ENCODE measurements at regions not wholly inside any gene's neighbourhood (a gene's known extent, or its start where the extent isn't known, plus 50 kb on each side); places are given as distances from the start of the nearest gene placed in this dataset.
"Not testable (repeated sequence)": the region's sequence is repeated elsewhere in the genome, so short reads cannot be mapped to it uniquely, and the experiment has no call there.

DNA sequence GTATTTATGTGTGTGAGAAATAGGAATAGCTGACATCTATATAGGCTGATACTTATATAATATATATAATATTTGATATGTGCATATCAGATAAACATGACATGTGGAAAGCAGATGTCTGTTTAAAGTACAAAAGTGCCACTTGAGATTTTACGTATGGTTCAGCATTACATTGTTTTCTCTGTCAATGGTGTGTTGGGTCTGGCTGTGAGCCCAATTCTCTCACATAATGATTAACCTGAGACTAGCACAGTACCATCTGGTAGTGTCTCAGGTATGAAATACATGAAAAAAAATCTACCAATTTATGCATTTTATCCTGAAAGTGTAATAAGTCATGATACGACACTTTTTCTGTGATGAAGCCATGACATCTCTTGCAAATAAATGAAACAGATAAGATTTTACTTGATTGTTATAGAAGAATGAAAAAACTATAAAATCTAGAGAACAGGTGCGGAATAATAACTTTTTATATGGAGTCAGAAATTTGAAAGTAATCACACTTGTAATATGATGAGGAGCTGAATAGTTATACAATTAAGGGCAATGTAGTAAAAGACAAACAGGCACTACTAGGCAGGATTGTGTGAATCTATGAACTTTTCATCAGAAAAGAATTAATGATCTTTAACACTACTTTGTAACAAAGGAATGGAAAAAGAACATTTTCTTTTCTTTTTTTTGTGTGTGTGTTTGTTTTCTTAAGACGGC is 1405.0 kb downstream of the OLFM4 start:
- no peak overlapping the region for H3K4me3 ChIP-seq (replicated peaks in 1 of 3; ENCODE audit: insufficient read depth in 1 of 3, low read depth in 1 of 3, low read length in 3 of 3)
- no peak overlapping the region for H2AFZ ChIP-seq (ENCODE audit: low read depth, low read length)
- no peaks in the 10 kb centered on the region for H3K36me3 ChIP-seq (ENCODE audit: control insufficient read depth in 2 of 2, extremely low read depth in 1 of 2, insufficient read depth in 2 of 2, low read length in 2 of 2)
- H4K20me1 ChIP-seq (replicated peaks; ENCODE audit: control insufficient read depth, extremely low read depth, insufficient read depth, low read length) = no peaks in the 10 kb centered on the region
- TF ChIP-seq, protein P1, sequence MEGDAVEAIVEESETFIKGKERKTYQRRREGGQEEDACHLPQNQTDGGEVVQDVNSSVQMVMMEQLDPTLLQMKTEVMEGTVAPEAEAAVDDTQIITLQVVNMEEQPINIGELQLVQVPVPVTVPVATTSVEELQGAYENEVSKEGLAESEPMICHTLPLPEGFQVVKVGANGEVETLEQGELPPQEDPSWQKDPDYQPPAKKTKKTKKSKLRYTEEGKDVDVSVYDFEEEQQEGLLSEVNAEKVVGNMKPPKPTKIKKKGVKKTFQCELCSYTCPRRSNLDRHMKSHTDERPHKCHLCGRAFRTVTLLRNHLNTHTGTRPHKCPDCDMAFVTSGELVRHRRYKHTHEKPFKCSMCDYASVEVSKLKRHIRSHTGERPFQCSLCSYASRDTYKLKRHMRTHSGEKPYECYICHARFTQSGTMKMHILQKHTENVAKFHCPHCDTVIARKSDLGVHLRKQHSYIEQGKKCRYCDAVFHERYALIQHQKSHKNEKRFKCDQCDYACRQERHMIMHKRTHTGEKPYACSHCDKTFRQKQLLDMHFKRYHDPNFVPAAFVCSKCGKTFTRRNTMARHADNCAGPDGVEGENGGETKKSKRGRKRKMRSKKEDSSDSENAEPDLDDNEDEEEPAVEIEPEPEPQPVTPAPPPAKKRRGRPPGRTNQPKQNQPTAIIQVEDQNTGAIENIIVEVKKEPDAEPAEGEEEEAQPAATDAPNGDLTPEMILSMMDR (IDR thresholded peaks at IDR 0.05; ENCODE audit: extremely low read depth in 1 of 2, insufficient read depth in 1 of 2, low read depth in 1 of 2, low read length in 2 of 2) = no peak
- TF ChIP-seq FOS (IDR thresholded peaks at IDR 0.05; ENCODE audit: borderline replicate concordance, insufficient read depth, low read length) = no peak
- TF ChIP-seq EZH2 (IDR thresholded peaks at IDR 0.05; ENCODE audit: borderline replicate concordance, low read depth, low read length, severe bottlenecking) = no peak
- TF ChIP-seq GATA2 (IDR thresholded peaks at IDR 0.05; ENCODE audit: insufficient read depth, insufficient read length, low read depth, low read length) = no peak
- no peak for TF ChIP-seq POLR2A (IDR thresholded peaks at IDR 0.05; ENCODE audit: low read depth, low read length)
- no peak for TF ChIP-seq POLR2AphosphoS5 (IDR thresholded peaks at IDR 0.05; ENCODE audit: insufficient read depth, low read depth, low read length)
- TF ChIP-seq, protein P2, sequence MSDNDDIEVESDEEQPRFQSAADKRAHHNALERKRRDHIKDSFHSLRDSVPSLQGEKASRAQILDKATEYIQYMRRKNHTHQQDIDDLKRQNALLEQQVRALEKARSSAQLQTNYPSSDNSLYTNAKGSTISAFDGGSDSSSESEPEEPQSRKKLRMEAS (IDR thresholded peaks at IDR 0.05; ENCODE audit: insufficient read depth, insufficient read length) = no peak
- no peak for TF ChIP-seq JUN (IDR thresholded peaks at IDR 0.05; ENCODE audit: borderline replicate concordance, insufficient read depth, insufficient read length, low read depth)
- FAIRE-seq (no peak), DNase-seq (ENCODE audit: low read depth, low spot score) (no peak)
- H3K27ac ChIP-seq (ENCODE audit: insufficient read depth, low read depth, low read length) = no peak overlapping the region
- H3K4me1 ChIP-seq (ENCODE audit: control insufficient read depth, extremely low read depth, insufficient read depth, low read length) = no peaks in the 10 kb centered on the region
- no peak overlapping the region for H3K9ac ChIP-seq (replicated peaks; ENCODE audit: extremely low read depth, insufficient read depth, low read length)
- intact Hi-C loops (cut with micrococcal nuclease) = no loop called here
- peaks cover 3% of the 10 kb centered on the region for H3K9me3 ChIP-seq (replicated peaks; ENCODE audit: control insufficient read depth, insufficient read depth, low read length)
- POLR2A ChIA-PET = no interaction called here
- no TSS peak for BruUV-seq (replicated peaks)
- H3K9me1 ChIP-seq (replicated peaks; ENCODE audit: control insufficient read depth, extremely low read depth, insufficient read depth, low read length) = no peaks in the 10 kb centered on the region
- H3K27me3 ChIP-seq (ENCODE audit: control insufficient read depth in 2 of 2, insufficient read depth in 2 of 2, low read length in 2 of 2) = no peaks in the 10 kb centered on the region
- CTCF ChIA-PET = no interaction called here
- no peak overlapping the region for H3K4me2 ChIP-seq (ENCODE audit: insufficient read depth, low read length)
- H3K79me2 ChIP-seq (ENCODE audit: control insufficient read depth, insufficient read depth, low read length) = no peaks in the 10 kb centered on the region
- dilution Hi-C loops (cut with MboI; ENCODE audit: extremely low pct_ligation_motif_present, low sequenced_read_pairs) = no loop called here

DNA sequence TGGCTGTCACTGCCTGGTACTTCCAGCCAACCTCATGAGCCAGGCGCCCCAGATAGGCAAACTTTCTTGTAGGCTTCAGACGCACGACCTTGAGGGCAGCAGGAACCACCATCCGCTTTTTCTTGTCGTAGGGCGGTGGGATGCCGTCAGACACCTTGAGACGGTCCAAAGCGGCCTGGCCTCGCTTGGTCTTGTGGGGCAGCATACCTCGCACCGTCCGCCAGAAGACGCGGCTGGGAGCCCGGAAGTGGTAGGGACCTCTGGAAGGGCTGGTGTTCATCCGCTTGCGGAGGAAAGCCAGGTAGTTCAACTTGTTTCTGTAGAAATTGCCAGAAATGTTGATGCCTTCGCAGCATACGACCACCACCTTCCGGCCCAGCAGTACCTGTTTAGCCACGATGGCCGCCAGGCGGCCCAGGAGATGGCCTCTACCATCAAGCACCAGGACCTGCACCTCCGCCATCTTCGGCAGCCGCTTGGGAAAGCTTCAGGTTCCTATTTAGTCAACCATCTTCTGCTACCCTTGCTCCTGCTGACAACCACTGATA is 1412.3 kb downstream of the OLFM4 start:
- H3K4me1 ChIP-seq (ENCODE audit: control insufficient read depth, extremely low read depth, insufficient read depth, low read length); H3K79me2 ChIP-seq (ENCODE audit: control insufficient read depth, insufficient read depth, low read length); BruUV-seq (replicated peaks); H3K9me3 ChIP-seq (replicated peaks; ENCODE audit: control insufficient read depth, insufficient read depth, low read length); CTCF ChIA-PET; H3K27me3 ChIP-seq (ENCODE audit: control insufficient read depth in 2 of 2, insufficient read depth in 2 of 2, low read length in 2 of 2); POLR2A ChIA-PET; H3K9me1 ChIP-seq (replicated peaks; ENCODE audit: control insufficient read depth, extremely low read depth, insufficient read depth, low read length); DNase-seq (ENCODE audit: low read depth, low spot score); H3K27ac ChIP-seq (ENCODE audit: insufficient read depth, low read depth, low read length); H2AFZ ChIP-seq (ENCODE audit: low read depth, low read length); H4K20me1 ChIP-seq (replicated peaks; ENCODE audit: control insufficient read depth, extremely low read depth, insufficient read depth, low read length); H3K4me2 ChIP-seq (ENCODE audit: insufficient read depth, low read length); intact Hi-C loops (cut with micrococcal nuclease); H3K36me3 ChIP-seq (ENCODE audit: control insufficient read depth in 2 of 2, extremely low read depth in 1 of 2, insufficient read depth in 2 of 2, low read length in 2 of 2); FAIRE-seq; H3K4me3 ChIP-seq (replicated peaks in 1 of 3; ENCODE audit: insufficient read depth in 1 of 3, low read depth in 1 of 3, low read length in 3 of 3); H3K9ac ChIP-seq (replicated peaks; ENCODE audit: extremely low read depth, insufficient read depth, low read length); dilution Hi-C loops (cut with MboI; ENCODE audit: extremely low pct_ligation_motif_present, low sequenced_read_pairs): not testable (repeated sequence)
